Endothelial cell of umbilical vein (primary cell): ENCODE measurements at regions not wholly inside any gene's neighbourhood (a gene's known extent, or its start where the extent isn't known, plus 50 kb on each side); places are given as distances from the start of the nearest gene placed in this dataset.

ENCODE experiments used
- BruUV-seq: library from RNA; stranded (reverse); fragments of 400-500 nt; replicated peaks from 2 replicates; lab custom pipeline; 2021; lab: Mats Ljungman, UMichigan
- CTCF ChIA-PET: fragments of 300-600, 350-600 bp; sonication (Branson Sonifier 250); formaldehyde crosslinking; loops from one replicate; lab custom pipeline; 2021; ENCODE audit warnings: antibody characterized with exemption, inconsistent platforms; lab: Charles Lee
- POLR2A ChIA-PET: fragments of 300-600, 350-600 bp; sonication (Branson Sonifier 250); formaldehyde crosslinking; loops from one replicate; lab custom pipeline; 2021; ENCODE audit warnings: antibody characterized with exemption, inconsistent platforms; lab: Charles Lee
- DNase-seq: peaks from one replicate; pipeline ENCODE4 v3.0.0-alpha.2; 2011; ENCODE audit warnings: low read depth, low spot score
- FAIRE-seq: peaks from 2 replicates; lab custom pipeline; 2011; peaks lifted over from hg19 to GRCh38; lab: Jason Lieb, UNC
- H2AFZ ChIP-seq: 2 replicates; pipeline ENCODE4 v1.6.0; 2012; ENCODE audit warnings: low read depth, low read length, control low read depth, inconsistent platforms
- H3K27ac ChIP-seq: 2 replicates; pipeline ENCODE4 v1.5.1; 2011; ENCODE audit warnings: low read depth, mild to moderate bottlenecking, control low read depth, low read length, moderate library complexity; ENCODE audit not compliant: insufficient read depth
- H3K27me3 ChIP-seq, 2 experiments: 2 replicates each; pipeline versions ENCODE4 v1.6.0 to v1.6.1; 2011; ENCODE audit warnings: low read length in 2 of 2, mixed read lengths in 1 of 2; ENCODE audit not compliant: control insufficient read depth in 2 of 2, insufficient read depth in 2 of 2
- H3K36me3 ChIP-seq, 2 experiments: 2 replicates in 1 of 2; 3 replicates in 1 of 2; pipeline ENCODE4 v1.5.1; 2011; ENCODE audit warnings: low read length in 2 of 2, mild to moderate bottlenecking in 1 of 2, moderate library complexity in 1 of 2; ENCODE audit not compliant: control insufficient read depth in 2 of 2, insufficient read depth in 2 of 2; ENCODE audit errors: extremely low read depth in 1 of 2
- H3K4me1 ChIP-seq: 3 replicates; pipeline ENCODE4 v1.5.1; 2011; ENCODE audit warnings: mild to moderate bottlenecking, low read length; ENCODE audit not compliant: control insufficient read depth, insufficient read depth; ENCODE audit errors: extremely low read depth
- H3K4me2 ChIP-seq: 2 replicates; pipeline ENCODE4 v1.6.1; 2011; ENCODE audit warnings: low read length, control low read depth, mixed read lengths; ENCODE audit not compliant: insufficient read depth
- H3K4me3 ChIP-seq, 3 experiments: fragments of 200-600 bp in 1 of 3; sonication (generic), shearing (Covaris generic) in 1 of 3; replicated peaks in 1 of 3; 2 replicates each; pipeline ENCODE4 v1.5.1; 2011 to 2016; ENCODE audit warnings: control low read depth in 3 of 3, low read length in 3 of 3, mild to moderate bottlenecking in 2 of 3, inconsistent platforms in 1 of 3, low read depth in 1 of 3, moderate library complexity in 1 of 3; ENCODE audit not compliant: insufficient read depth in 1 of 3
- H3K79me2 ChIP-seq: 2 replicates; pipeline ENCODE4 v1.6.0; 2012; ENCODE audit warnings: low read length, inconsistent platforms; ENCODE audit not compliant: control insufficient read depth, insufficient read depth
- H3K9ac ChIP-seq: replicated peaks from 2 replicates; pipeline ENCODE3; 2011; ENCODE audit warnings: low read length, control low read depth; ENCODE audit not compliant: insufficient read depth; ENCODE audit errors: extremely low read depth
- H3K9me1 ChIP-seq: replicated peaks from 3 replicates; pipeline ENCODE4 v1.6.0; 2011; ENCODE audit warnings: mild to moderate bottlenecking, low read length; ENCODE audit not compliant: control insufficient read depth, insufficient read depth; ENCODE audit errors: extremely low read depth
- H3K9me3 ChIP-seq: replicated peaks from 2 replicates; pipeline ENCODE4 v1.5.1; 2012; ENCODE audit warnings: low read length, inconsistent platforms; ENCODE audit not compliant: control insufficient read depth, insufficient read depth
- H4K20me1 ChIP-seq: replicated peaks from 2 replicates; pipeline ENCODE3; 2011; ENCODE audit warnings: mild to moderate bottlenecking, low read length; ENCODE audit not compliant: control insufficient read depth, insufficient read depth; ENCODE audit errors: extremely low read depth
- EZH2 ChIP-seq: IDR thresholded peaks from 2 replicates; pipeline ENCODE4 v1.6.1; 2012; ENCODE audit warnings: borderline replicate concordance, low read depth, mild to moderate bottlenecking, moderate library complexity, low read length, inconsistent platforms; ENCODE audit not compliant: severe bottlenecking
- FOS ChIP-seq: IDR thresholded peaks from 2 replicates; pipeline ENCODE4 v1.6.1; 2011; ENCODE audit warnings: mild to moderate bottlenecking, low read length, moderate library complexity, borderline replicate concordance; ENCODE audit not compliant: insufficient read depth
- GATA2 ChIP-seq: IDR thresholded peaks from 2 replicates; pipeline ENCODE4 v1.7.0; 2011; ENCODE audit warnings: low read depth, mild to moderate bottlenecking, moderate library complexity, mixed read lengths, low read length; ENCODE audit not compliant: insufficient read length, insufficient read depth
- JUN ChIP-seq: IDR thresholded peaks from 2 replicates; pipeline ENCODE4 v1.6.1; 2011; ENCODE audit warnings: borderline replicate concordance, low read depth; ENCODE audit not compliant: insufficient read length, insufficient read depth
- MYC ChIP-seq: IDR thresholded peaks from one replicate; pipeline ENCODE4 v1.6.1; 2011; ENCODE audit warnings: mild to moderate bottlenecking, low read depth, low read length
- POLR2A ChIP-seq: IDR thresholded peaks from 2 replicates; pipeline ENCODE4 v1.6.1; 2012; ENCODE audit warnings: low read depth, mild to moderate bottlenecking, control low read depth, low read length
- POLR2AphosphoS5 ChIP-seq: IDR thresholded peaks from 2 replicates; pipeline ENCODE4 v1.6.1; 2012; ENCODE audit warnings: low read depth, mild to moderate bottlenecking, control low read depth, low read length, moderate library complexity; ENCODE audit not compliant: insufficient read depth
- dilution Hi-C: fragments of 300-500 bp; cut with MboI; formaldehyde crosslinking; loops from one replicate; pipeline ENCODE4 v1.15.0; 2019; ENCODE audit warnings: low sequenced_read_pairs; ENCODE audit not compliant: extremely low pct_ligation_motif_present
- intact Hi-C: fragments of 100-400 bp; cut with micrococcal nuclease; formaldehyde crosslinking; loops from one replicate; pipeline ENCODE4 v1.10.0; 2022
- TF ChIP-seq, protein P1 (sequence below), 2 donors: IDR thresholded peaks; 1 replicate in 1 of 2; 2 replicates in 1 of 2; pipeline ENCODE4 v1.5.1; 2011; ENCODE audit warnings: low read length in 2 of 2, mild to moderate bottlenecking in 2 of 2, moderate library complexity in 2 of 2, control low read depth in 1 of 2, inconsistent platforms in 1 of 2, low read depth in 1 of 2; ENCODE audit not compliant: insufficient read depth in 1 of 2; ENCODE audit errors: extremely low read depth in 1 of 2
- TF ChIP-seq, protein P2 (sequence below): IDR thresholded peaks from 2 replicates; pipeline ENCODE4 v1.6.1; 2011; ENCODE audit not compliant: insufficient read depth, insufficient read length

GRCh38 chr1:81573458-81573857, 227.3 kb upstream of the ADGRL2 start:
- Histone ChIP-seq H3K4me2 (no peak overlapping the region), H3K4me1 (no peaks in the 10 kb centered on the region), H4K20me1 (no peaks in the 10 kb centered on the region), H3K27me3 (no peaks in the 10 kb centered on the region), H3K9me3 (no peaks in the 10 kb centered on the region), H3K27ac (no peak overlapping the region), H2AFZ (no peak overlapping the region), H3K36me3 (no peaks in the 10 kb centered on the region), H3K4me3 (no peak overlapping the region), H3K9me1 (no peaks in the 10 kb centered on the region), H3K9ac (no peak overlapping the region), H3K79me2 (no peaks in the 10 kb centered on the region)
- no peak for TF ChIP-seq FOS
- POLR2A ChIA-PET, result no interaction called here
- FAIRE-seq (no peak), DNase-seq (no peak)
- no TSS peak for BruUV-seq
- CTCF ChIA-PET, result no interaction called here
- dilution Hi-C loops (no loop called here), intact Hi-C loops (no loop called here)

- intact Hi-C loops (no loop called here), dilution Hi-C loops (no loop called here)
- Histone ChIP-seq H3K9ac (no peak overlapping the region), H3K36me3 (no peaks in the 10 kb centered on the region), H3K4me3 (no peak overlapping the region), H4K20me1 (no peaks in the 10 kb centered on the region), H3K27ac (no peak overlapping the region), H3K79me2 (no peaks in the 10 kb centered on the region), H3K27me3 (no peaks in the 10 kb centered on the region), H2AFZ (no peak overlapping the region), H3K4me1 (no peaks in the 10 kb centered on the region), H3K9me3 (no peaks in the 10 kb centered on the region), H3K4me2 (no peak overlapping the region), H3K9me1 (no peaks in the 10 kb centered on the region)
- CTCF ChIA-PET, result no interaction called here
- no TSS peak for BruUV-seq
- TF ChIP-seq POLR2A, result no peak
- TF ChIP-seq GATA2, result no peak
- TF ChIP-seq POLR2AphosphoS5, result no peak
- no peak for TF ChIP-seq MYC
- TF ChIP-seq EZH2, result no peak
- TF ChIP-seq, protein P1, sequence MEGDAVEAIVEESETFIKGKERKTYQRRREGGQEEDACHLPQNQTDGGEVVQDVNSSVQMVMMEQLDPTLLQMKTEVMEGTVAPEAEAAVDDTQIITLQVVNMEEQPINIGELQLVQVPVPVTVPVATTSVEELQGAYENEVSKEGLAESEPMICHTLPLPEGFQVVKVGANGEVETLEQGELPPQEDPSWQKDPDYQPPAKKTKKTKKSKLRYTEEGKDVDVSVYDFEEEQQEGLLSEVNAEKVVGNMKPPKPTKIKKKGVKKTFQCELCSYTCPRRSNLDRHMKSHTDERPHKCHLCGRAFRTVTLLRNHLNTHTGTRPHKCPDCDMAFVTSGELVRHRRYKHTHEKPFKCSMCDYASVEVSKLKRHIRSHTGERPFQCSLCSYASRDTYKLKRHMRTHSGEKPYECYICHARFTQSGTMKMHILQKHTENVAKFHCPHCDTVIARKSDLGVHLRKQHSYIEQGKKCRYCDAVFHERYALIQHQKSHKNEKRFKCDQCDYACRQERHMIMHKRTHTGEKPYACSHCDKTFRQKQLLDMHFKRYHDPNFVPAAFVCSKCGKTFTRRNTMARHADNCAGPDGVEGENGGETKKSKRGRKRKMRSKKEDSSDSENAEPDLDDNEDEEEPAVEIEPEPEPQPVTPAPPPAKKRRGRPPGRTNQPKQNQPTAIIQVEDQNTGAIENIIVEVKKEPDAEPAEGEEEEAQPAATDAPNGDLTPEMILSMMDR (IDR thresholded peaks at IDR 0.05; ENCODE audit: extremely low read depth in 1 of 2, insufficient read depth in 1 of 2, low read depth in 1 of 2, low read length in 2 of 2), result no peak
- no peak for TF ChIP-seq JUN
- TF ChIP-seq, protein P2, sequence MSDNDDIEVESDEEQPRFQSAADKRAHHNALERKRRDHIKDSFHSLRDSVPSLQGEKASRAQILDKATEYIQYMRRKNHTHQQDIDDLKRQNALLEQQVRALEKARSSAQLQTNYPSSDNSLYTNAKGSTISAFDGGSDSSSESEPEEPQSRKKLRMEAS, result no peak
- no peak for TF ChIP-seq FOS
- POLR2A ChIA-PET, result no interaction called here
- FAIRE-seq, result no peak
- DNase-seq, result no peak
Measured at GRCh38 chr1:81571946-81572345, 228.8 kb upstream of the ADGRL2 start.
